OCI-M1 (cell line): ENCODE measurements at regions not wholly inside any gene's neighbourhood (a gene's known extent, or its start where the extent isn't known, plus 50 kb on each side); places are given as distances from the start of the nearest gene placed in this dataset.
A peak's percentile ranks its signal among the peaks of the same experiment; 100 is the strongest.

Source experiments
- DNase-seq: peaks from one replicate; lab custom pipeline; 2025; lab: John Stamatoyannopoulos, UW

DNA sequence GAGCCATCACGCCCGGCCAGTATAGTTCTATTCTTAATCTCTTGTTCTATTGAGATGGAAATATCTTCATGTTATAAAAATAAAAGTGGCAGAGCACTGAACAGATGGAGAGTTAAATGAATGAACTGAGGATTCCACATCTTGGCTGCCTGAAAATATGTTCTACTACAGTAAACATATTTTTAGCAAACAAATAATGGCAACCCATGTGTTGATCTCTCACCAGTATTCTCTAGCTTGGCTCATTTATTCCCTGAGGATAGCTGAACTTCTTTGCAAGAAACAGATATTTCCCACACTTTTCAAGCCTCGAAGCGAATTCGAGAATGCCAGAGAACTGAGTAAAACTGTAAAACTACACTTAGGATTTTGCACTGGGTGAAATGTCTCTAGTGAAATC is 58.9 kb downstream of the DIRAS3 start:
- no peak for DNase-seq

GRCh38 chr1:67988066-67988465 is 62.4 kb downstream of the DIRAS3 start:
- DNase-seq: no peak

- no peak for DNase-seq
Observed at GRCh38 chr1:67987046-67987799, 63.2 kb downstream of the DIRAS3 start.

DNA sequence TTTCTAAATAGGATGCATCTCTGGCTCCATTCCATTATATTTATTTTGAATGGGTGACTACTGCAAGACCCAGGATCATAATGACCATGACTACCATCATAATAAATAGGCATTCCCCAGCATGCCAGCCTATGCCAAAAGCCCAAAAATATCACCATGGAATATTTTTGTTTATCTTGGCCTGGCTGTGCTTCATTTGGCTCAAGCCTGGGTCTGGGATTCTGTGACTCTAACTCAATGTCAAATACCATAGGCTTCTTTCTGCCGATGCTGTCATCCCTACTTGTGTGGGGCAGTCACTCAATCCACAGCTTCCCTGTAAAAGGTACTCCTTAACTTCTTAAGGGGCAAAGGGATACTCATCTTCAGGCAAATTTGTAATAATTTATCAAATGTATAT is 66.6 kb downstream of the DIRAS3 start:
- DNase-seq: no peak

DNA sequence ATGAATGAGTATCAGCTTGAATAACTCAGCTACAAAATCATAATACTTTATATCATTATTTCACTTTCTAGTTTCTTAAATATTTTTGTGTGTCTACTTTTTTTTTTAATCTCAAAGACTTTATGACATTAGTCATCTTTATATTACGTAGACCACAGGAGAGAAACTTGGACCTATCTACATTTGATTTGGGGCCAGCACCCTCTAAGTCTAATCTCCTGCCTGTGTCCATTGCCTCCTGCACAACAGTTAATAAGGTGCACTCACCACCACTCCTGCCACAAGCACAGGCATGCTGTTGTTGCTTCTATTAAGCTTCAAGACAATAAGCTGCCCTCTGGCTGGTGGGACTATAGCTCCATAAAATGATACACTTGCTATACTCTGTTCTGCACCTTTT is 70.4 kb downstream of the DIRAS3 start:
- DNase-seq: no peak

DNA sequence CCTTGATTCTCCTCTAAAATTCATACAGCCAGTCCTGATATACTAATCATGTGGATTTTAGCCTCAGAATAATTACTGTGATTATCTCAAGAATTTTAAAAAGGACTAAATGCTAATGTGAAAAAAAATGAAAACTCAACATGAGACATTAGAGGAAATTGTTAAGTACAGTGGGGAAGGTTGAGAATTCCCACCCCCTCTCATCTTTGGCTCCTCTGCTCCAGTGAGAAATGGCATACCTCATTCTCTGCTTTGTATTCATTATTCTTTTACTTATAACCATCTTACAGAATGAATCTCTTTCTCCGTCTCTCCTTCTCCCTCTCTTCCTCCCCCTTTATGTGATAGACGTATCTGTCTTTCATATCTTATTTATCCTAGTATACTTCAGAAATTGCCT is 70.9 kb downstream of the DIRAS3 start:
- DNase-seq: no peak

- no peak for DNase-seq
Observed at GRCh38 chr1:67978890-67979516, 71.4 kb downstream of the DIRAS3 start.

DNA sequence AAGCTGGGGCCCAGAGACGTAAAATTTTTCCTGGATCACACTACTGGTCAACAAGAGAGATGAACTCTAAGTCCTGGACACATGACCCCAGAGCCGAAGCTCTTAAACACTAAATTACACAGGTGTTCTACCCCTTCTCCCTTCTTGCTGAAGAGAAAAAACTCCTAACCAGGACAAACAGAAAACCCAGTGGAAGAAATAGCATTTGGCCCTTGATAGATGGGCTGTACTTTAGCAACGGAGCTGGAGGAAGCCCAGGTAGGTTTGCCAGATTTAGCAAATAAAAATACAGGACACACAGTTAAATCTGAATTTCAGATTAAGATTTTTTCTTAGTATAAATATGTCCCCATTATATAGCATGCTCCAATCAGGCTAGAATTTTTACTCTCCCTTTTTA is 72.7 kb downstream of the DIRAS3 start:
- DNase-seq: no peak

DNA sequence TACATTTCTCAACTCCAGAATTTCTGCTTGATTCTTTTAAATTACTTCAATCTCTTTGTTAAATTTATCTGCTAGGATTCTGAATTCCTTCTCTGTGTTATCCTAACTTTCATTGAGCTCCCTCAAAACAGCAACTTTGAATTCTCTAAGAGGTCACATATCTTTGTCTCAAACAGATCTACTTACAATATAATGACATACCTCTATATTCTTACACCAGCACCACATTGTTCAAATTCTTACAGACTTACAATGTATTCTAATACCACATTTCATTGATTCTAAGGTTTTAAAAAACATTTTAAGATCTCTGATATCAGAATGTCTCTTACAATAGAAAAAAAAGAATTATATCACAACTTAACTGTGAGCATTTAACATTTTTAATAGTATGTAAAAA is 77.4 kb downstream of the DIRAS3 start:
- DNase-seq: no peak

DNA sequence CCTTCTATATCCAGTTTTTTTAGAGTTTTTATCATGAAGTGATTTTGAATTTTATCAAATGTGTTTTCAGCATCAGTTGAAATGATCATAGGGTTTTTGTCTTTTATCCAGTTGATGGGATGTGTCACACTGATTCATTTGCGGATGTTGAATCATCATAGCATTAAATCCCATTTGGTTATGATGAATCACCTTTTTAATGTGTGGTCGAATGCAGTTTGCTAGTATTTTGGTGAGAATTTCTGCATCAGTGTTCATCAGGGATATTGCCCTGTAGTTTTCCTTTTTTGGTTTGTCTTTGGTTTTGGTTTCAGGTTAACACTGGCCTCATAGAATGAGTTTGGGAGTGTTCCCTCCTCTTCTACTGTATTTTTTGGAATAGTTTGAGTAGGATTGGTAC is 80.3 kb downstream of the DIRAS3 start:
- no peak for DNase-seq

GRCh38 chr1:67969446-67969845 is 81.0 kb downstream of the DIRAS3 start:
- DNase-seq: no peak

DNA sequence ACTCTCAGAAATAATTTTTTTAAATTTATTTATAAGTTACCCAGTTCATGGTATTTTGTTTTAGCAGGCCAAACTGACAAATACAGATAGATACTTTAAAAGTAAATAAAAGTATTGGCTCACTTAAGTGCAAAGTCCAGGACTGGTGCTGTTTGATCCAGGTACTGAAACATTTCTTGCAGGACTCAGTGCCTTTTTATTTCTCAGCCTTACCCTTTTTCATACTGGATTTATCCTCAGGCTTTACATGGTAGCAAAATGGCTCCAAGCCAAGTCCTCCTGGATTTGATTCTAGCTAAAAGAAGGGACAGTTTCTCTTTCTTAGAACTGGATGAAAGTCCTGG is 83.8 kb downstream of the DIRAS3 start:
- no peak for DNase-seq

DNA sequence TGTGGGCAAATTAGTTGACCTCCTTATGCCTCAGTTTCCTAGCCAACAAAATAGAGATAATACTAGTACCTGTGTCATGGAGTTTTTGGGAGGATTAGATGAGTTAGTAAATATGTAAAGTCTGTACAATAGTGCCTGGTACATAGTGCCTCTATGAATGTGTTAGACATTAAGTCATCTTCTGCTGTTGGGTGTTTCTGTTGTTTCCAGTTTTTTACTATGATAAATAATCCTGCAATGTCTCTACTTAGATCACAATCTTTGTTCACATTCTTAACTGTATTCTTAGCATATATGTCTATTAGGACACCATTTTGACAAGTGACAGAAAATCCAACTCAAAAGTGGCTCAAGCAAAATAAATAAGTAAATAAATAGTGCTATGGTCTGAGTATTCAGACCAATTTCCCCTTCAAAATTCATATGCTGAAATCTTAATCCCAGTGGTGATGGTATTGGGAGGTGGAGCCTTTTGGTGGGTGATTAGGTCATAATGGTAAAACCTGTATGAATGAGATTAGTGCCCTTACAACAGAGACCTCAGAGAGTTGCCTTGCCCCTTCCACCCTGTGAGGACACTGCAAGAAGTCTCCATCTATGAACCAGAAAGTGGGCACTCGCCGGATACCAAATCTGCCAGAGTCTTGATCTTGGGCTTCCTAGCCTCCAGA is 84.3 kb downstream of the DIRAS3 start:
- DNase-seq: no peak

DNA sequence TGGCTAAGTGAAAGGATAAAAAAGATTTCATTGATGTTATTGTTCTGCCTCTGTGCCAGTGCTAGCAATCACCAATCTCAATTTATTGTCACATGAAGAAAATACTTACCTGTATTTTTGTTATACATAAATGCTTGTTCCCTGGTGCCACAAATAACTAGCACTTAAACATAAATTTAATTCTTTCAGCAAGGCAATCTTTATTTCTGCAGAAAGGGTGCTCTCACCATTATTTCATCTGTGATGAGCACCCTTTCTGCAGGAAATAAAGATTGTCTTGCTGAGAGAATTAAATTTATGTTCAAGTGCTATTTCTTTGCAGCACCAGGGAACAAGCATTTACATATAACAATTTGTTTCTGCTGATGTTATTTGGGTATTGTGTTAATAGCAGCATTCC is 87.2 kb downstream of the DIRAS3 start:
- peak; percentile 11 for DNase-seq

DNA sequence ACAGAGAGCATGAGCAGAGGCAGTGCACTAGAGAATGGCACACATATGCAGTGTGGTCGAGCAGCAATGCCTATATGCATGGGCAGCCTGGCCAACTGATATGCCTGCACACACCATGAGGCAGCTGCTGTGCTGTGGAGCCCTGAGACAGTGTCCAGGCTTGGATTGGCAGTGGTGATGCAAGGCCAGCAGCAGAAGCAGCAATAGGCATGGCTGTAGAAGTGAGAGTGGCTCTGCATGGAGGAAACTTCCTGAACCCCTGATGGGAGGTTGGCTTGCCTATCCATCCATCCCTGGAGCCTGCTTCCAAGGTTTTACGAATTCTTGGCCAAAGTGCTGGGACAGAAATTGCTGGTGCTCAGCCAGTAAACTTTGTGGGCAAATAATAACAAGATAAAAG is 89.7 kb downstream of the DIRAS3 start:
- peak; percentile 8 for DNase-seq

DNA sequence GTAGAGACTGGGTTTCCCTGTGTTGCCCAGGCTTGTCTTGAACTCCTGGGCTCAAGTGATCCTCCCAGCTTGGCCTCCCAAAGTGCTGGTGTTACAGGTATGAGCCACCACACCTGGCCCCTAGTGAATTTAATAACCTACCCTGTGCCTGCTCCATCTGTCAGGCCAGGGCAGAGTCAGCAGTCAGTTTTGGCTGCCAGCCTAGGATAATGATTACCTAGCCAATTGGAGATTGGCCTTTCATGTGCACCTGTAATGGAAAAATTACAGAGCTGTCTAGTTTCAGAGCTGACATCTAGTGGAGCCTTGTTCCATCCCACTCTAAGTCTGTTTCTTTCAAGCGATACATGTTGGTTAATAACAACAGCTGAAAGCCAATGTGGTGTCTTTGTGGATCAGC is 92.0 kb downstream of the DIRAS3 start:
- DNase-seq: no peak

DNA sequence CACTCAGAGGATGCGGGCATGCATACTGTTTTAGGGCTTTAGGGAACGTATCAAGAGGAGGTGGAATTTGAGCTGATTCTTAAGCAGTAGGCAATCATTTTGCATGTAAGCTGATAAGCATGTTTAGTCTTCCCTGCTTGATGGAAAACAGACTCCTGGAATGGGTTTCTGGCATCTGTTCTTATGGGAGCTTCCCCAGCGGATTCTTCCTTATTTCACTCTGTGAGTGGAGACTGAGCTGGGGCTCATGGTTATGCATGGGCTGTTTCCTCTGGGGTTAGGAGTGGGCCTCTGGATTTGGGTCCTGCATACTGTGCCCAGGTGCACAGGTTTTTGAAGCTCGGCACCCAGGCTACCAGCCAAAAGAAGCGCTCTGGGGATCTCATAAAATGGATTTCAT is 93.4 kb downstream of the DIRAS3 start:
- DNase-seq: no peak

GRCh38 chr1:67956116-67956515 is 94.3 kb downstream of the DIRAS3 start:
- DNase-seq: no peak

- DNase-seq: no peak
Observed at GRCh38 chr1:67955591-67955990, 94.8 kb downstream of the DIRAS3 start.

DNA sequence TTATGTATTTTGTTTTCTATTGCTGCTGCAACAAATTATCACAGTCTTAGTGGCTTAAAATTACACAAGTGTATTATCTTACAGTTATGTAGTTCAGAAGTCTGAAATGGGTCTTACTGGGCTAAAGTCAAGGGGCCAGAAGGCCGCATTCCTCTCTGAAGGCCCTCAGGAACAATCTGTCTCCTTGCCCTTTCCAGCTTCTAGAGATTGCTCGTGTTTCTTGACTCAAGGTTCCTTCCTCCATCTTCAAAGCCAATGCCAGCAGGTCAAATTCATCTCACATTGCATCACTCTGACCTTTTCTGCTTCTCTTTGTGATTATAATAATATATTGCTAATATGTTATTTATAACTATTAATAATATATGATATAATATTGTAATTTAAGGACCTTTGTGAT is 97.1 kb downstream of the DIRAS3 start:
- DNase-seq: no peak

DNA sequence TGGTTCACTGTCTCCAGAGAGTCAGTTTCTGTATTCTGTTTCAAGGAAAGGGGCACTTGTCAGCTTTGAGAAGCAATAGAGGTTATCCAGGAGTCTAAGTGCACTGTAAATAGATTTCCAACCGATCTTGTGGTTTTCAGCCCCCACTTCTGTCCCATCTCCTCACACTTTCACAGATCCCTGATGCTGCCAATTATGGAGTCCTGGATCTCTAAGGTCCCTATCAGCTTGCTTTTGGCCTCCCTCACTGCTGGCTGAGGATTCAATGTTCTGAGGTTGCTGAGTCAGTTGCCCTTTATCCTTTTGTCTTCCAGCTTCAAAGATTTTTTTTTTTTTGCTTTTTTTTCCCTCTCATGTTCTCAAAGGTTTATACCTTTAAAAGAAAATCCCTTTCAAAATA is 98.4 kb downstream of the DIRAS3 start:
- no peak for DNase-seq

GRCh38 chr1:67951014-67951413 is 99.4 kb downstream of the DIRAS3 start:
- DNase-seq: no peak
